ENCODE measurements at regions not wholly inside any gene's neighbourhood (a gene's known extent, or its start where the extent isn't known, plus 50 kb on each side); places are given as distances from the start of the nearest gene placed in this dataset.
"Not testable (repeated sequence)": the region's sequence is repeated elsewhere in the genome, so short reads cannot be mapped to it uniquely, and the experiment has no call there.

DNA sequence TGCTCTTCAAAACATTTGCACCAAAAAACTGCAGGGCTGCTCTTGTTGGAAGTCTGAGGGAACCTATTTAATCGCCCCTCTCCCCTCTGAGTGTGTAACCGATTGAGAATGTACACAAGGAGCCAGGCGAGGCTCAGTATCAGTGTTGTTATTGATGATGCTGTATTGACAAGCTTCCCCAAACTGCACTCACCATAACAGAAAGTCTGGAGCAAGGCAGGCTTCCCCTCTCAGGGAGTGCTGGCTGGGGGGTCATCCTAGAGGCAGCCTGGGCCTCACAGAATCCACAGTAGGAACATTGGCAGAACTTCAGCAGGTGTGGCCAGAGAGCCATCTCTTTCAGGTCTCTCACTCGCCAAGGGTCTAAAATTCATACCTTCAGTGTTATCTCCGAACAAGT, 58.1 kb upstream of the TUNAR start:
- DNase-seq: no peak

DNA sequence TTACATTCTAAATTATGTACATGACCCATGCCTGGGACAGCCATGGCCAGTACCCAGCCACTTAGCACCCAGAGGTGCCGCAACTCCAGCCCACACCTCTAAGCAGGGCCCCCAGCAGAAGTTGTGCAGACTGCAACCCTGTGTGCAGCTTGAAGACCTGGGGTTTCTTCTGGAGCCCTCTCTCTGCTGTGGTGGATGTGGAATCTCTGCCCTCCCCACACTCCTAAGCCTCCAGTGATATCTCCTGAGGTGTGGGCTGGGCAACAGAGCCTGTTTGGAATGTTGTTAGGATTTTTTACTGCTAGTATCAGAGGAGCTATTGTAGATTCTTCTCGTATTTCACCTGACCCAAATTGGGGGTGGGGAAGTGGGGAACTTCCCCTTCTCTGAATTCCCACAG, 59.4 kb upstream of the TUNAR start:
- DNase-seq: no peak

DNA sequence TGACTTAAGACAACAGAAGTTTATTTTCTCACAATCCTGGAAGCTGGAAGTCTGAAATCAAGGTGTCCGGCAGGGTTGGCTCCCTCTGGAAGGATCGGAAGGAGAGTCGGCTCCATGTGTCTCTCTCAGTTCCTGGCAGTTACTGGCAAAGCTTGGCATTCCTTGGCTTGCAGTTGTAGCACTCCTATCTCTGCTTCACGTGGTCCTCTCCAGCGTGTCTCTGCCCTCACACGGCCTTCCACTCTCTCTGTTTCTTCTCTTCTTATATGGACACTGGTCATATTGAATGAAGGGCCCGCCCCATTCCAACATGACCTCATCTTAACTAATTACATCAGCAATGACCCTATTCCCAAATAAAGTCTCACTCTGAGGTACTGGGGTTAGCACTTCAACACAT, 60.1 kb upstream of the TUNAR start:
- no peak for DNase-seq

DNA sequence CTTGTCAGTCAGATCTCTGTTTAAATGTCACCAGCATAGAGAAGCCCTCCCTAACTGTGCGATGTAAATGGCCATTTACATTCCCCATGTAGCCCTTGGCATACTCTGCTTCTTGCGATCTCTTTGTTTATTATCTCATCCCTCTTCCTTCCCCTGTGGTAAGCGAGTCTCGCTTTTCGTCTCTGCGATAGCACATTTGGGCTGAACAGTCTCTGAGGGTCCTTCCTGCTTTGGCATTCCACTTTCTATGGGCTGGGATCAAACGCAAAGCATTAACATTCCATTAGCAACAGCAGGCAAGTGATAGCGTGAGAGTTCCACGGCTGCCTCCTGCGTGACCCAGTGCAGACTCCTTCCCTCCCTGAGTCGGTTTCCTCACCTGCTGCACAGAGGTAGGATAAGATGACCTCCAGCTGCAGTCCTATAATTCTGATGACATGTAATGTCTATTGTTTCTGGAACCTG, 61.4 kb upstream of the TUNAR start:
- no peak for DNase-seq

DNA sequence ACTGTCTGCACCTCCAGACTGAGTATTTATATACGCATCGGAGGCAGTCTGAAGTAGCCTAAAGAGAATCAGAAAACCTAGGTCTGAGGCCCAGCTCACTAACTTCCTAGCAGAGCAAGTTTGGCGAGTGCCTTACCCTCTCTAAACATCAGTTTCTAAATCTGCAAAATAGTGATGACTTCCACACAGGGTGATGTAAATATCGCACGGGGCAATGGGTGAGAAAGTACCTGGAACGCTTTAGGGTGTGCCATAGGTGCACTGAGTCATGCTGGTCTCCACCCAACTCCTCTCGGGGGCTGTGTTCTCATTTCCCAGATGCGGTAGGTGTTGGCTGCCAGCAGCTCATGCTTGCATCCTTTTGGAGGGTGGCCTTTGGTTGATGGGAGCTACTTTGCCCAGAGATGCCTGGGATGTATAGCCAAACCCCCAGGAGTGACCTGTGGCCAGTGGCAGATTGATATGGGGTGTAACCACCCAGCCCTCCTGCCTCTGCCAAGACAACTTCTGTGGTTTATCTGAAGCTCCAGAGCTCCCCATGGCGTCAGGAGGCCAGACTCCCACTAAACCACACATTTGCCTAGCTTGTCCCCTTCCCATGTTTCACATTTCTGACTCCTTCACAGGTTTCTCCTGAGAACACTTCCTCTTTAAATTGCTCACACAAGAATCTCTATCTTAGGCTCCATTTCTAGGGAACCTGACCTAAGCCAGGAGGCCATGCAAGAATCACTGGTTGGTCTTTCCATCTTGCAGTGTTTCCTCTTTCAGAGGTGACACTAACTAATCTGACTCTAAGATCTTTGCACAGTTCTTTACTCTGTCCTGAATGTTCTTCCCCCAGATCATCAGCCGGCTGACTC, 62.0 kb upstream of the TUNAR start:
- DNase-seq: no peak

DNA sequence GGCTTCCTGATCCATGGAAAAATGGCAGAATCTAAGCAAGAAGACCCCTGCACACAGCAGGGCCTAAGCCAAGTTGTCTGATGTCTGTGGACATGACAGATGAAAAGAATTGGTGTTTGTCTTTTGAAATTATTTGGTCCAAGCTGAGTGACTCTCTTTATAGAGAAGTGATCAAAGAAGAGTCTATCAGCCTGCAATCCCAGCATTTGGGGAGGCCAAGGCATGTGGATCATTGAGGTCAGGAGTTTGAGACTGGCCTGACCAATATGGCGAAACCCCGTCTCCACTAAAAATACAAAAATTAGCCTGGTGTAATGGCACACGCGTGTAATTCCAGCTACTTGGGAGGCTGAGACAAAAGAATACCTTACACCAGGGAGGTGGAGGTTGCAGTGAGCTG, 64.8 kb upstream of the TUNAR start:
- no peak for DNase-seq

DNA sequence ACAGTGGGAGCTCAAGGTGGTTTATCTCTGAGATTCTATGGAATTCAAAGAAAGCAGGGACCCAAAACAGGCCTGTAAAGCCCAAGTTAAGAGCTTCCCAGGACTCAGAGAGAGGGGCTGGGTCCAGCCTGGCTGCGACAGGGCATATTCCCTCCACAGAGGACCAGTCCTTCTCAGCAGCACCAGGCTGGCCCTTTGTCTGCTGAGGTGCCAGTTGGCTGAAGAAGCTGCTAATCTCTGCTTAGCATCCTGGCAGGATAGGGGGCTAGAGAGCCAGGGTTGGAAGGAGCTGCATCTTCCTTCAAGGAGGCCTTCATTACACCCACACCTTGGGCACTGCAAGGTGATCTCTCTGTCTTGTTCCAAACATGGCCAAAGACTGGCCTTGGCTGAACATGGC, 68.3 kb upstream of the TUNAR start:
- no peak for DNase-seq

DNA sequence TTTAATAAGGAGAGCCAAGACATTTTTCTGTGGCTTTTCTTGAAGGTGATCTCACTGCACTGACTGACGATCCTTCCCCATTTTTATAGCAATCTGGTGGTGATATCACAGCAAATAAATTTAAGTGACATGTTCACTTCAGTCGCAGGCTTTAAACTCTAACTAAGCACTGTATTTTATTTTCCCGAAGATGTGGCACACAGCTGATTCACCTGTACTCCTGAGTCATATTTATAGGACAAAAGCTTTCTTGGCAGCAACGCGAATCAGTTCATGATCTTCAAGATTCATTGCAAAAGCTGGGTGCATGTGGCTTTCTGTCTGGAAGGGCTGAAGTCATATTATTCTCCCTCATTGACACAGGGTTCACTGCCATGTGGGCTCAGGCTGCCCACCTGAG, 79.8 kb upstream of the TUNAR start:
- DNase-seq: no peak

DNA sequence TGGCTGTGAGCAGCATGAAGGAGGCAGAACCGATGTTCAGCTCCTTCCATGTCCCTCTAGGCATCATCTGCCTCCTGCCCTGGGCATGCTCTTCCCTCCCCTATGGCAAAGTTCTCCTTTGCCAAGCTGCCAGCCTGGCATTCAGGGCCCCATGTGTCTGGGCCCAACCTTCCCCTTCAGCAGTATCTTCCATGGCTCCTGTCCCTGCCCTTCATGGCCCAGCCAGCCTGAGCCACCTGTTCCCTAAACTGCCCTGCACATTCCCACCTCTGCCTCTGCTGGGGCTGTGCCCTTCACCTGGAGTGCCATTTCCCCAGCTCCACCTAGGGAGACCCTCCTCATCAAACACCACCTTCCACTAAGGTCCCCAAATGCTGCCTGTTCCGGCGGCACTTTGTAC, 74.0 kb upstream of the TCL1A start:
- no peak for DNase-seq

DNA sequence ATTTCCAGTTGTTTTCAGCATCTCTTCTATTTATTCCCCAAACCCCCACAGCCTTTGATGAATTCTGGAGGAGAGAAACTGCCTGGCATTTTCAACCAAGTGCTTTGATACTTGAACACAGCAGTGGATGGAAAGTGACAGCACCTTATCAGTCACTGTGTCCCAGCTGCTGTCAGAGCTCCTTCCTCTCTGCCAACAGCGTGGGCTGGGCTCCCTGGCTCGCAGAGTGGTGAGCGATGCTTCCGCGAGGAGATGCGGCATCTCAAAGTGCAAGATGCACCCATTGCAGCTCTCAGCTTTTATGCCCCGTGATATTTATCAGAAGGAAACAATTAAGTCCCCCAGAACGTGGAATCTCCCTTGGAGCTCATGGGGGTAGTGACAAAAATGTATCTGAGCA, 72.6 kb upstream of the TCL1A start:
- no peak for DNase-seq

DNA sequence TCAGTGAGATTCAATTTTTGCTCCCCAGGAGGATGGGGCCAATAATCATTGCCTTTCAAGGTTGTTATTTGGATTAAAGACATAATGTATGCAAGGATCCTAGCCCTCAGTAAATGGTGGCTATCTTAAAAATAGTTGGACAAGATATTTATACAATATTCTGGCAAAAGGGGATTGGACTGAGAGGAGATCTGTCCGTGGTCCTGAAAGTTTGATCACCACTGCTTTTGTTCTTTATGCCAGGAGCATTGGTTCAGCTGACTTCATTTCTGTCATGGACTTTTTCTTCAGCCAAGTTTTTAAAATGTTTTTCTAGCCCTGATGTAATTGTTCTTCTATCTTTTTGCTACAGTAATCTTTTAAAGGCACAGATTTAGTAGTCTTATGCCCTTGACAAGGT, 70.2 kb upstream of the TCL1A start:
- peak; percentile 1 for DNase-seq

DNA sequence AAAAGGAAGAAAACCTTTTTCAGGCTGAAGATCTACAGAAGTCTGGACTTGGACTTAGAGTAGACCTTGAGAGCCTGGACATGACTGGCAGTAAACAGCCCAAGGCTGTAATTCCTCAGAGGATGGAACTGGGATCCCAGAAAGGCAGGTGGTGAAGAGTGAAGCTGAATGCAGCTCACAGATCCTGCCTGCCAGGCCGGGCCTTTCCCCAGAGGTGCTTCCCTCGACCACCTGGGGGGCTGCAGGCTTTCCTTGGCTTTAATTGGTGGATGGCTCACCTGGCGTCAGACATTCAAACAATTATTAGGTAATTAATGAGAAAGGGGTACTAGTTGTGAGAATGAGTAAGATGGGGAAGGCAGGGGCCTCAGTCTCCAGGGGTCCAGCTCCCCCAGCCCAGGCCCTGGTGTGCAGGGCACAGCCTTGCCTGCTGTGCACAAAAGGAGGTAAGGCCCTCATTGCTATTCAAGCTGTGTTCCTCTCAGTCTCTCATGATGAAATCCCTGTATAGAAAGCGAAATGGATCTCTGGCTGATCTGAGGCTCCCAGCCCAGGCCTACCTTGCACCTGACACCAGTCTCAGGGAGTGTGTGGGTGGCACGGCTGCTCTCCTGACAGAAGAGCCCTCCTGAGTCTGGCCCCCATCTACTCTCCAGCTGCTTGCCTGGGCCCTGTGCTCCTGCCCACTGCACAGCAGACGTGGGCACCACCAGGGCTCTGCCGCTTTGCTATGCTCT, 63.0 kb upstream of the TCL1A start:
- no peak for DNase-seq

DNA sequence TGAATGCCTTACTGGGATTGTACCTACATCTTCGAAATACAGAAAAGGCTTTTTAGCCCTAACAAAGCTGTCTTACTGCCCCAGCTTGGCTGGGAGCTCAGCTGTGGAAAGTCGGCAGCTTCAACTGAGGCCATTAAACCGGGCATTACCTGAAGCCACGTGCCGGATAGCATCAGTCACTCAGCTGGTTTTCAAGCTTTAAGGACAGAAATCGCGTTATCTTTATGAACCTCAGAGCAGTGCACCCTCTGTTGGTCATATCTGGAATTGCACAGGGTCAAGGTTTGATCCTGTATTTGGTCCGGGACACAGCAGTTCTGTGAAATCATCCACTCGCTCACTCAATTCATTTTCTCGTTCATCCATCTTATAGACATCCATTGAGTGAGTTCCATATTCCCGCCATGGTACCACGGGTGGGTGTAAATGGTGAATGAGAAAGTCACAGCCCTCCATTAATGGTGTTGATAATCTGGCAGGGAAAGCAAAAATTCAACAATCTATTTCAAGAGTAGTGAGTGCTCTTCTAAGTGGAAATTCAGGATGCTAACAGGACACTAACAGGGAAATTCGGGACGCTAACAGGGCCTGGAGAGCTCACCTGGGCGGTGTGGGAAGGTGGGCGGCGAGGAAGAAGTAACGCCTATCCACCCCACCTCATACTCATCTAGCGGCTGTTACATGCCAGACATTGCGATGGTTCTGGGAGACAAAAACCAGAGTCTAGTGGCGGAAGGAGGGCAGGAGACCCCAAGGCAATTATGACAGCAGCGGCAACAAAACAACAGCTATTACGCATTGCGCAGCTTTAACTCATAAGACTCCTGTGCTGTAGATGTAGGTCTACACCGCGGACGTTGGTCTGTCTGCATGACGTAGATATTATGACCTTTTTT, 60.6 kb upstream of the TCL1A start:
- DNase-seq: no peak

DNA sequence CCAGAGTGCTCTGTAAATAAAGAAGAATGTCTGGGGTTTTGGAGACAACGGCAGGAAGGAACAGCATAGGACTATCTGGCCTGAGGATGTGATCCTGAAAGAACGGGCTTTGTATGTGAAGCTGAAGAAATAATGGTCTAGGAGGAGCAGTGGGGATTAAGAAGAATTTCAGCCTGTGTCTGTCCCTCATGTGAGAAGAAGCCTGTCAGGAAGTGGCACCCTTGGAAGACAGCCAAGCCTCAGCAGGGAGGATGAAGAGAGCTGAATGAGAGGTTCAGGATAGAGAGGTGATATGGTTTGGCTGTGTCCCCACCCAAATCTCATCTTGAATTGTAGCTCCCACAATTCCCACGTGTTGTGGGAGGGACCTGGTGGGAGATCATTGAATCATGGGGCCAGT, 56.9 kb upstream of the TCL1A start:
- DNase-seq: no peak

DNA sequence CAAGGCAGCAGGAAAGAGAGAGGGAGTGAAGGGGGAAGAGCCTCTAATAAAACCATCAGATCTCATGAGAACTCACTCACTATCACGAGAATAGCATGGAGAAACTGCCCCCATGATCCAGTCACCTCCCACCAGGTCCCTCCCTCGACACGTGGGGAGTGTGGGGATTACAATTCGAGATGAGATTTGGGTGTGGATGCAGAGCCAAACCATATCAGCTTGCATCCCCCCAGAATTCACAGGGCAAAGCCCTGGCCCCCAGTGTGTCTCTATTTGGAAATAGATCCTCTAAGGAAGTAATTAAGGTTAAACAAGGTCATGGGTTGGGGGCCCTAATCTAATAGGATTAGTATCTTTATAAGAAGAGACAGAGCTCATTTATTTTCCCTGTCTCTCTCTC, 56.1 kb upstream of the TCL1A start:
- DNase-seq: no peak

DNA sequence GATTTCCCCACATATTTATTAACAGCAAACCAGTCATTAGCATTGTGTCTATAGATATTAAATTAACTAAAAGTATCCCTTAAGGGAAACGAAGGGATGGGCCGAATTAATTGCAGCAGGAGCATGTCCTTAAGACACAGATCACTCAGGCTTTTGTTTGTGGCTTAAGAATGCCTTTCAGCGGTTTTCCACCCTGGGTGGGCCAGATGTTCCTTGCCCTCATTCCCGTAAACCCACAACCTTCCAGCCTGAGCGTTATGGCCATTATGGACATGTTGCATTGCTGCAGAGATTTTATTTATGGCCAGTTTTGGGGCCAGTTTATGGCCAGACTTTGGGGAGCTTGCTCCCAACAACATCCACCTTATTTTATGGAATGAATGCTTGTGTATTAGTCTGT, 55.5 kb upstream of the TCL1A start:
- DNase-seq: not testable (repeated sequence)

DNA sequence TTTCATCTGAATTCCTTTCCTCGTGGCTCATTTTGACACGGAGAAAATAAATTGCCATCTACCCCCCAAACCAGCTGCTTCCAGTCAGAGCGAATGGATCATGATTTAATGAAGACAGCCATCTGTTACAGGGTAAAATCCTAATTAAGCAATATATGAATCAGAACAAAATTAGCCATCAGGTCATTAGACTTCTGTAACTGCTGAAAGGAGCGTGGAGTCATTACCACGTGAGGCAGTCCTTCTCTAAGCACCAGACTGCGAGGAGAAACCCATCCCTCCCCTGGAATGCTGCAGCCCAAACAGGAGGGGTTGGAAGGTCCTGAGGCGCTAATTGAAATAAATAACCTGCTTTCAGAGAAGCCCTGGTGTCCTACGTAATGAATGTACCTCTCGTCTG, 51.1 kb upstream of the TCL1A start:
- peak; percentile 54 for DNase-seq

DNA sequence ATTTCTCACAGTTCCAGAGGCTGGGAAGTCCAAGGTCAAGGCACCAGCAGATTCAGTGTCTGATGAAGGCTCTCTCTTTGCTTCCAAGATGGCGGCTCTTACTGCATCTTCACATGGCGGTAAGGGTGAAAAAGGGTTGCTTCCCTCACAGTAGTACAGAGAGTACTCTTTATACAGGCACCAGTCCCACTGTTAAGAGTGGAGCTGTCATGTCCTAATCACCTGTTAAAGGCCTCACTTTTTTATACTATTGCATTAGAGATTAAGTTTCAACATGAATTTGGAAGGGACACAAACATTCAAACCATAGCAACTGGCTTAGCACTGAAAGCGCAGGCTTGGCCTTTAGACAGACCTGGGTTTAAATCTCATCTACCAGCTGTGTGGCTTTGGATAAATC, 50.0 kb upstream of the TCL1A start:
- no peak for DNase-seq

All from DMS 273 treated with DMSO at 0.1 percent for 48 hours (cell line).